Upper lobe of left lung (tissue), 6 donors: ENCODE measurements at regions not wholly inside any gene's neighbourhood (a gene's known extent, or its start where the extent isn't known, plus 50 kb on each side); places are given as distances from the start of the nearest gene placed in this dataset.
"Not testable (repeated sequence)": the region's sequence is repeated elsewhere in the genome, so short reads cannot be mapped to it uniquely, and the experiment has no call there.

ENCODE experiments used
- ATAC-seq, 2 donors: fragments of 200-7000 bp; cut with Tn5 transposase; one replicate each; pipeline ENCODE4 v1.9.1; 2022; ENCODE audit warnings: mild to moderate bottlenecking in 2 of 2, moderate library complexity in 2 of 2; ENCODE audit not compliant: low FRiP score in 2 of 2
- DNase-seq, 2 donors: peaks; one replicate each; pipeline ENCODE4 v3.0.0-alpha.2; 2019 to 2020
- H3K27ac ChIP-seq, 4 donors: fragments of 200-600 bp; sonication (generic); one replicate each; pipeline ENCODE4 v1.5.1; 2016 to 2019
- H3K27me3 ChIP-seq, 4 donors: fragments of 200-600 bp; sonication (generic); one replicate each; pipeline ENCODE4 v1.5.1; 2017 to 2019
- H3K36me3 ChIP-seq, 4 donors: fragments of 200-600 bp; sonication (generic); one replicate each; pipeline ENCODE4 v1.5.1; 2016 to 2019
- H3K4me1 ChIP-seq, 4 donors: fragments of 200-600 bp; sonication (generic); one replicate each; pipeline ENCODE4 v1.5.1; 2018 to 2019
- H3K4me3 ChIP-seq, 4 donors: fragments of 200-600 bp; sonication (generic); one replicate each; pipeline ENCODE4 v1.5.1; 2017 to 2019; ENCODE audit warnings: mild to moderate bottlenecking in 2 of 4, moderate library complexity in 1 of 4
- H3K9me3 ChIP-seq, 4 donors: fragments of 200-600 bp; sonication (generic); one replicate each; pipeline ENCODE4 v1.5.1; 2018 to 2019
- EP300 ChIP-seq, 4 donors: sonication (generic); formaldehyde crosslinking; IDR thresholded peaks; one replicate each; pipeline ENCODE4 v1.5.1; 2017; ENCODE audit warnings: antibody characterized with exemption in 4 of 4, control low read depth in 2 of 4
- POLR2A ChIP-seq, 4 donors: fragments of 450-650 bp; IDR thresholded peaks; one replicate each; pipeline ENCODE4 v1.5.1; 2016 to 2017; ENCODE audit warnings: antibody characterized with exemption in 4 of 4, mild to moderate bottlenecking in 2 of 4
- POLR2AphosphoS5 ChIP-seq, 2 donors: sonication (generic); formaldehyde crosslinking; IDR thresholded peaks; one replicate each; pipeline ENCODE4 v1.5.1; 2017; ENCODE audit warnings: antibody characterized with exemption in 2 of 2
- WGBS, 2 donors: methylation state at CpG; one replicate each; pipeline ENCODE4 v1.1.5; 2017 to 2018; 5-methylcytosine and 5-hydroxymethylcytosine counted together
- TF ChIP-seq, protein P1 (sequence below), 6 experiments: fragments of 450-650 bp in 4 of 6; fragments of 200-600 bp in 2 of 6; sonication (generic) in 2 of 6; IDR thresholded peaks; one replicate each; pipeline ENCODE4 v1.5.1; 2016 to 2019; ENCODE audit warnings: antibody characterized with exemption in 6 of 6
- donor health status: DM: no; HTN: no; CAD: no; lungs with moderate emphysema.
- donor health status: DM: no; HTN: yes; CAD: no; lungs with severe emphysema.

DNA sequence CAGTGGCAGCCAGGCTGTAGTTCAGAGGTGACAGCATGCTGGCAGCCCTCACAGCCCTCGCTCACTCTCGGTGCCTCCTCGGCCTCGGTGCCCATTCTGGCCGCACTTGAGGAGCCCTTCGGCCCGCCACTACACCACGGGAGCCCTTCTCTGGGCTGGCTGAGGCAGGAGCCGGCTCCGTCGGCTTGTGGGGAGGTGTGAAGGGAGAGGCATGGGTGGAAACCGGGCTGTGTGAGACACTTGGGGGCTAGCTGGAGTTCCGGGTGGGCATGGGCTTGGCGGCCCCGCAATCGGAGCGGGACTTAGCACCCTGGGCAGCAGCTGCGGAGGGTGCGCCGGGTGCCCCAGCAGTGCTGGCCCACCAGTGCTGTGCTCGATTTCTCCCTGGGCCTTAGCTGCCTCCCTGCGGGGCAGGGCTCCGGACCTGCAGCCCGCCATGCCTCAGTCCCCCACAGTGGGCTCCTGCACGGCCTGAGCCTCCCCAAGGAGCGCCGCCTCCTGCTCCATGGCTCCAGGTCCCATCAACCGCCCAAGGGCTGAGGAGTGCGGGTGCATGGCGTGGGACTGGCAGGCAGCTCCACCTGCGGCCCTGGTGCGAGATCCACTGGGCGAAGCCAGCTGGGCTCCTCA lies 396.8 kb downstream of the FAM72C start:
- TF ChIP-seq, protein P1, sequence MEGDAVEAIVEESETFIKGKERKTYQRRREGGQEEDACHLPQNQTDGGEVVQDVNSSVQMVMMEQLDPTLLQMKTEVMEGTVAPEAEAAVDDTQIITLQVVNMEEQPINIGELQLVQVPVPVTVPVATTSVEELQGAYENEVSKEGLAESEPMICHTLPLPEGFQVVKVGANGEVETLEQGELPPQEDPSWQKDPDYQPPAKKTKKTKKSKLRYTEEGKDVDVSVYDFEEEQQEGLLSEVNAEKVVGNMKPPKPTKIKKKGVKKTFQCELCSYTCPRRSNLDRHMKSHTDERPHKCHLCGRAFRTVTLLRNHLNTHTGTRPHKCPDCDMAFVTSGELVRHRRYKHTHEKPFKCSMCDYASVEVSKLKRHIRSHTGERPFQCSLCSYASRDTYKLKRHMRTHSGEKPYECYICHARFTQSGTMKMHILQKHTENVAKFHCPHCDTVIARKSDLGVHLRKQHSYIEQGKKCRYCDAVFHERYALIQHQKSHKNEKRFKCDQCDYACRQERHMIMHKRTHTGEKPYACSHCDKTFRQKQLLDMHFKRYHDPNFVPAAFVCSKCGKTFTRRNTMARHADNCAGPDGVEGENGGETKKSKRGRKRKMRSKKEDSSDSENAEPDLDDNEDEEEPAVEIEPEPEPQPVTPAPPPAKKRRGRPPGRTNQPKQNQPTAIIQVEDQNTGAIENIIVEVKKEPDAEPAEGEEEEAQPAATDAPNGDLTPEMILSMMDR (IDR thresholded peaks at IDR 0.05) = no peak
- TF ChIP-seq POLR2AphosphoS5 (IDR thresholded peaks at IDR 0.05) = no peak
- no peak for TF ChIP-seq EP300 (IDR thresholded peaks at IDR 0.05)
- TF ChIP-seq POLR2A (IDR thresholded peaks at IDR 0.05) = no peak
- WGBS, 2 donors = 93% methylated on average over 20 of the region's 33 CpGs; no CpG with 5 or more reads in 1 of the 2 donors
- ATAC-seq (no peak), DNase-seq (peak in 1 of 2 donors; percentile 70)
- Histone ChIP-seq H3K36me3 (no peaks in the 10 kb centered on the region), H3K27me3 (no peaks in the 10 kb centered on the region), H3K9me3 (no peaks in the 10 kb centered on the region), H3K4me1 (no peaks in the 10 kb centered on the region), H3K27ac (no peak overlapping the region), H3K4me3 (no peak overlapping the region)

DNA sequence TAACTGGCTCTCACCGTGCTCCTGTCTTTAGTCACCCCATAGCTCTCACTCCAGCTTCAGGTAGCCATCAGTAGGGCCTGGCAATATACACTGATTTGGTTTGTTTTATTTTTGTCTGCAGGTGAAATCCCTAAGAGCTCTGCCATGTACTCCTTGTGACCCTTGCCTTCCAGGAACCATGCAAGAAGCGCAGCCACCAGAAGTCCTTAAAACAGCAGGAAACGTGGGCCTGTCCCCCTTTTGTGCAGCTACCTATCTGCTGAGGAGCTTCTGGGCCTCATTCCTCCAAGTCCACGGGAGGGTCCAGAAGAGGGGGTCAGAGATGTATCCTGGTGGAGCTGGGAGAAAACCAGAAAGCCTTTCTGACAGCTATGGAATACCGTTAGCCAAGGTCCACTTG lies 399.1 kb downstream of the FAM72C start:
- H3K9me3 ChIP-seq, H3K36me3 ChIP-seq, H3K27me3 ChIP-seq, H3K27ac ChIP-seq, DNase-seq, ATAC-seq, H3K4me3 ChIP-seq, H3K4me1 ChIP-seq: not testable (repeated sequence)
- WGBS, 2 donors = 58 to 100% methylated on average over 3 to 5 of the region's 5 CpGs

DNA sequence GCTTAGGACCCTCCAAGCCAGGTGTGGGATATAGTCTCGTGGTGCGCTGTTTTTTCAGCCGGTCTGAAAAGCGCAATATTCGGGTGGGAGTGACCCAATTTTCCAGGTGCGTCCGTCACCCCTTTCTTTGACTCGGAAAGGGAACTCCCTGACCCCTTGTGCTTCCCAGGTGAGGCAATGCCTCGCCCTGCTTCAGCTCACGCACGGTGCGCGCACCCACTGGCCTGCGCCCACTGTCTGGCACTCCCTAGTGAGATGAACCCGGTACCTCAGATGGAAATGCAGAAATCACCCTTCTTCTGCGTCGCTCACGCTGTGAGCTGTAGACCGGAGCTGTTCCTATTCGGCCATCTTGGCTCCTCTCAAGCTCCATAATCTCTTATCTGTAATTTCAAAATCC lies 408.0 kb downstream of the FAM72C start:
- peak in 1 of 2 donors; percentile 36 for DNase-seq
- not testable (repeated sequence) for H3K4me3 ChIP-seq, ATAC-seq, H3K9me3 ChIP-seq, H3K27ac ChIP-seq, H3K27me3 ChIP-seq, H3K4me1 ChIP-seq, H3K36me3 ChIP-seq
- WGBS, 2 donors = 60 to 82% methylated on average over 7 to 14 of the region's 20 CpGs

DNA sequence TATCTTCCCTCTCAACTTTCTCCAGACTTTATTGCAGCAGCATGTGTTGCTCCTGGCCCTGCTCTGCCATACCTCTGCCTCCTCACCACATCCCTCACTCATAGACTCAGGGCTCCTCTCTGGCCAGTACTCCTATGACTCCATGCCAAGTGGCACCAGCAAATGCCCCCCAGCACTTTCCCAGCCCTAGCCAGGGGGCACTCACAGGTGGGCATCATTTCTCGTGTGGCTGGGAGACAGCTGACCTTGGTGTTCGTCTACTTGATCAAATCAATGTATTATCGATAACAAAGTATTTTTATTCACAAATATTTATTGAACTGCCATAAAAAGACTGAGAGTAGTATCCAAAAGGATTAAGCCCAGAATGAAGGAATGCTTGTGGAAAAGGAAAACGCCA lies 418.2 kb downstream of the FAM72C start:
- WGBS, 2 donors = 81% methylated on average over 4 of the region's 4 CpGs
- DNase-seq (no peak), ATAC-seq (no peak)
- Histone ChIP-seq H3K4me3 (no peak overlapping the region), H3K4me1 (no peaks in the 10 kb centered on the region), H3K27ac (no peak overlapping the region), H3K27me3 (no peaks in the 10 kb centered on the region), H3K9me3 (no peaks in the 10 kb centered on the region), H3K36me3 (no peaks in the 10 kb centered on the region)
- no peak for TF ChIP-seq POLR2A (IDR thresholded peaks at IDR 0.05)
- no peak for TF ChIP-seq EP300 (IDR thresholded peaks at IDR 0.05)
- TF ChIP-seq, protein P1 (IDR thresholded peaks at IDR 0.05) = no peak
- TF ChIP-seq POLR2AphosphoS5 (IDR thresholded peaks at IDR 0.05) = no peak

DNA sequence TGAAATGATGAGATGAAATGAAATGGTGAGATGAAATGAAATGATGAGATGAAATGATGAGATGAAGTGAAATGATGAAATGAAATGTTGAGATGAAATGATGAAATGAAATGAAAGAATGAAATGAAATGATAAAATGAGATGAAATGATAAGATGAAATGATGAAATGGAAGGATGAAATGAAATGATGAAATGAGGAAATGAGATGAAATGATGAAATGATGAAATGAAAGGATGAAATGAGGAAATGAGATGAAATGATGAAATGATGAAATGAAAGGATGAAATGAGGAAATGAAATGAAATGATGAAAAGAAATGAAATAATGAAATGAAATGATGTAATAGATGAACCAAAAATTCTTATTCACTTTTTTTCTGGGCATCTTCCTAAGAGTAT lies 467.1 kb downstream of the FAM72C start:
- H3K9me3 ChIP-seq, H3K4me3 ChIP-seq, ATAC-seq, H3K4me1 ChIP-seq, H3K27me3 ChIP-seq, H3K27ac ChIP-seq, H3K36me3 ChIP-seq, DNase-seq: not testable (repeated sequence)

DNA sequence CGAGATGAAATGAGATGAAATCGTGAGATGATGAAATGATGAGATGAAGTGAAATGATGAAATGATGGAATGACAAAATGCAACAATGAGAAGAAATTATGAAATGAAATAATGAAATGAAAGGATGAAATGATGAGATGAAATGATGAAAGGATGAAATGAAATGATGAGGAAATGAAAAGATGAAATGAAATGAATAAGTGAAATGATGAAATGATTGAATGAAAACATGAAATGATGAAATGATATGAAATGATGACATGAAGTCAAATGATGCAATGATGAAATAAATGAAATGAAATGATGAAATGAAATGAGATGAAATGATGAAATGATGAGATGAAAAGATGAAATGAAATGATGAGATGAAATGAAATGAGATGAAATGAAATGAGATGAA lies 467.7 kb downstream of the FAM72C start:
- not testable (repeated sequence) for H3K4me1 ChIP-seq, H3K27me3 ChIP-seq, DNase-seq, H3K36me3 ChIP-seq, H3K4me3 ChIP-seq, ATAC-seq, H3K27ac ChIP-seq, H3K9me3 ChIP-seq
- no CpG with 5 or more reads among the region's 2 CpGs for WGBS, 2 donors

DNA sequence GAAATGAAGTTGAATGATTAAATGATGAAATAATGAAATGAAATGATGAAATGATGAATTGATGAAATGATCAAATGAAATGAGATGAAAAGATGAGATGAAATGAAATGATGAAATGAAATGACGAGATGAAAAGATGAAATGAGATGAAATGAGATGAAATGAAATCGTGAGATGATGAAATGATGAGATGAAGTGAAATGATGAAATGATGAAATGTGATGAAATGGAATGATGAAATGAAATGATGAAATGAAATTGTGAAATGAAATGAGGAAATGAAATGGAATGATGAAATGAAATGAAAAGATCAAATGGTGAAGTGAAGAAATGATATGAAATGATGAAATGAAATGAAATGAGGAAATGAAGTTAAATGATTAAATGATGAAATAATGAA lies 468.7 kb downstream of the FAM72C start:
- H3K27me3 ChIP-seq, H3K4me3 ChIP-seq, H3K27ac ChIP-seq, ATAC-seq, DNase-seq, H3K9me3 ChIP-seq, H3K4me1 ChIP-seq, H3K36me3 ChIP-seq: not testable (repeated sequence)
- 67 to 73% methylated on average over 2 of the region's 2 CpGs for WGBS, 2 donors

DNA sequence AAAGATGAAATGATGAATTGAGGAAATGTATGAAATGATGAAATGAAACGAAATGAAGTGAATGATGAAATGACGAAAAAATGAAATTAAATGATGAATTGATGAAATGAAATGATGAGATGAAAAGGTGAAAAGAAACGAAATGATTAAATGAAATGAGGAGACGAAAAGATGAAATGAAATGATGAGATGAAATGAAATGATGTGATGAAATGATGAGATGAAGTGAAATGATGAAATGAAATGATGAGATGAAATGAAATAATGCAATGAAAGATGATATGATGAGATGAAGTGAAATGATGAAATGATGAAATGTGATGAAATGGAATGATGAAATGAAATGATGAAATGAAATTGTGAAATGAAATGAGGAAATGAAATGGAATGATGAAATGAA lies 469.7 kb downstream of the FAM72C start:
- H3K9me3 ChIP-seq = not testable (repeated sequence)

DNA sequence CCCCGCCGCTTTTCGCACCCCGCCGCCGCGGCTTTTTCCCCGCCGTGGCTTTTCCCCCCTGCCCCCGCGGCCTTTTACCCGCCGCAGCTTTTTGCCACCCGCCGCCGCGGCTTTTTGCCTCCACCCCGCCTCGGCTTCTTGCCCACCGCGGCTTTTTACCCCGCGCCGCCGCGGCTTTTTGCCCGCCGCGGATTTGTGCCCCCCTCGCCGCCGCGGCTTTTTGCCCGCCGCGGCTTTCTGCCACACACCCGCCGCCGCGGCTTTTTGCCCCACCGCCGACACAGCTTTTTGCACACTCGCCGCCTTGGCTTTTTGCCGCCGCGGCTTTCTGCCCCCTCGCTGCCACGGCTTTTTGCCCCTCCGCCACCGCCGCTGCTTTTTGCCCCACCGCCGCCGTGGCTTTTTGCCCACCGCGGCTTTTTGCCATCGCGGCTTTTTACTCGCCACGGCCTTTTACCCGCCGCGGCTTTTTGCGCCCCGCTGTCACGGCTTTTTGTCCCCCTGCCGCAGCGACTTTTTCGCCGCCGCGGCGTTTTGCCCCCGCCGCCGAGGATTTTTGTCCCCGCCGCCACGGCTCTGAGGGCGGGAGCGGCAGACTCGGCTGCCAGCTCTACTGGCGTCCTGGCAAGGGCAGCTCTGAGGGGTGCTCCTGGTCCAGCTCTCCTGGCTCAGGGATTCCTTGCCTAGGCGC lies 473.6 kb downstream of the FAM72C start:
- H3K36me3 ChIP-seq, ATAC-seq, H3K27ac ChIP-seq, H3K9me3 ChIP-seq, H3K27me3 ChIP-seq, H3K4me1 ChIP-seq: not testable (repeated sequence)
- WGBS, 2 donors = 2% methylated on average over 25 of the region's 85 CpGs; no CpG with 5 or more reads in 1 of the 2 donors
- peak overlapping the region in 3 of 4 donors; percentile 10 to 41 (median 38) for H3K4me3 ChIP-seq
- peak in 1 of 2 donors; percentile 81 for DNase-seq

More for the DNA sequence above, 469.7 kb downstream of the FAM72C start:
- 49 to 60% methylated on average over 3 to 4 of the region's 4 CpGs for WGBS, 2 donors
- not testable (repeated sequence) for H3K27me3 ChIP-seq, H3K36me3 ChIP-seq, ATAC-seq, DNase-seq, H3K4me3 ChIP-seq, H3K4me1 ChIP-seq, H3K27ac ChIP-seq
